DND-41 (cell line): ENCODE measurements at regions not wholly inside any gene's neighbourhood (a gene's known extent, or its start where the extent isn't known, plus 50 kb on each side); places are given as distances from the start of the nearest gene placed in this dataset.

Experiments used
- ATAC-seq: fragments of 200-7000 bp; cut with Tn5 transposase; 3 replicates; pipeline ENCODE4 v1.9.1; 2021; ENCODE audit warnings: low read depth; ENCODE audit not compliant: insufficient read depth
- DNase-seq: peaks from one replicate; pipeline ENCODE4 v3.0.0-alpha.2; 2020
- H2AFZ ChIP-seq: 2 replicates; pipeline ENCODE4 v1.6.0; 2012; ENCODE audit warnings: low read depth, low read length
- H3K27ac ChIP-seq: 2 replicates; pipeline ENCODE4 v1.5.1; 2012; ENCODE audit warnings: low read length, inconsistent platforms
- H3K27me3 ChIP-seq: fragments of 200-600 bp; sonication (generic); 2 replicates; pipeline ENCODE4 v1.6.0; 2012; ENCODE audit warnings: low read length, mild to moderate bottlenecking, inconsistent platforms; ENCODE audit not compliant: insufficient read depth, poor library complexity
- H3K36me3 ChIP-seq: 2 replicates; pipeline ENCODE4 v1.5.1; 2012; ENCODE audit warnings: low read length, inconsistent platforms; ENCODE audit not compliant: insufficient read depth
- H3K4me1 ChIP-seq: 2 replicates; pipeline ENCODE4 v1.5.1; 2012; ENCODE audit warnings: mild to moderate bottlenecking, low read length; ENCODE audit not compliant: insufficient read depth
- H3K4me2 ChIP-seq: 2 replicates; pipeline ENCODE4 v1.6.0; 2012; ENCODE audit warnings: mild to moderate bottlenecking, moderate library complexity, low read length, inconsistent platforms; ENCODE audit not compliant: insufficient read depth
- H3K4me3 ChIP-seq, 2 experiments: fragments of 200-600 bp in 1 of 2; shearing (Covaris generic) in 1 of 2; 2 replicates each; pipeline ENCODE4 v1.5.1; 2012 to 2016; ENCODE audit warnings: inconsistent platforms in 2 of 2, low read length in 2 of 2, mild to moderate bottlenecking in 2 of 2, low read depth in 1 of 2, moderate library complexity in 1 of 2
- H3K79me2 ChIP-seq: 2 replicates; pipeline ENCODE4 v1.6.0; 2012; ENCODE audit warnings: low read length, inconsistent platforms; ENCODE audit not compliant: insufficient read depth
- H3K9ac ChIP-seq: 2 replicates; pipeline ENCODE4 v1.6.0; 2012; ENCODE audit warnings: low read depth, mild to moderate bottlenecking, inconsistent platforms, low read length, moderate library complexity
- H3K9me3 ChIP-seq: 2 replicates; pipeline ENCODE4 v1.5.1; 2012; ENCODE audit warnings: low read length, moderate library complexity, mild to moderate bottlenecking, inconsistent platforms; ENCODE audit not compliant: insufficient read depth, severe bottlenecking
- H4K20me1 ChIP-seq: 2 replicates; pipeline ENCODE4 v1.6.0; 2012; ENCODE audit warnings: low read length; ENCODE audit not compliant: insufficient read depth
- EZH2 ChIP-seq: IDR thresholded peaks from 3 replicates; pipeline ENCODE4 v1.6.1; 2012; ENCODE audit warnings: borderline replicate concordance, low read depth, mild to moderate bottlenecking, moderate library complexity, low read length, inconsistent platforms; ENCODE audit not compliant: severe bottlenecking
- TF ChIP-seq, protein P1 (sequence below): IDR thresholded peaks from 2 replicates; pipeline ENCODE4 v1.5.1; 2012; ENCODE audit warnings: borderline replicate concordance, low read length, moderate library complexity, mild to moderate bottlenecking; ENCODE audit not compliant: poor library complexity, severe bottlenecking; ENCODE audit errors: extremely low read depth

DNA sequence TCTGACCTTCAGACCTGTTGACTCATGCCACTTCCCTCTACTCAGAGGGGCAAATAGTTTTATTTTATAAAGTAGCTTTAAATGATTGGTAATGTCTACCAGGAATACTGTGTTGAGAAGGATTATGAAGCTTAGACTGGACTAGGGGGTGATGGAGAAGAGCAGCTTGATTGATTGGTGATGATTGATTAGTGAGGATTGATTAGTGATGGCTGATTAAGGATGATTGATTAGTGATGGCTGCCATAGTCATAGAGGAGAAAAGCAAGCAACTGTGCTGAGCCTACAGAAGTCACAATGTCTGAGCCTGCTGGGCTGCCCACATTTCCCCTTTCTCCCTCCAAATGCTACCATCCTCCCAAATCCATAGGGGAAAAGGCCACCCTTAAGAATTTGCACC lies 206.8 kb upstream of the SALL1 start:
- no peak overlapping the region for H3K4me3 ChIP-seq
- no peaks in the 10 kb centered on the region for H3K36me3 ChIP-seq
- TF ChIP-seq, protein P1, sequence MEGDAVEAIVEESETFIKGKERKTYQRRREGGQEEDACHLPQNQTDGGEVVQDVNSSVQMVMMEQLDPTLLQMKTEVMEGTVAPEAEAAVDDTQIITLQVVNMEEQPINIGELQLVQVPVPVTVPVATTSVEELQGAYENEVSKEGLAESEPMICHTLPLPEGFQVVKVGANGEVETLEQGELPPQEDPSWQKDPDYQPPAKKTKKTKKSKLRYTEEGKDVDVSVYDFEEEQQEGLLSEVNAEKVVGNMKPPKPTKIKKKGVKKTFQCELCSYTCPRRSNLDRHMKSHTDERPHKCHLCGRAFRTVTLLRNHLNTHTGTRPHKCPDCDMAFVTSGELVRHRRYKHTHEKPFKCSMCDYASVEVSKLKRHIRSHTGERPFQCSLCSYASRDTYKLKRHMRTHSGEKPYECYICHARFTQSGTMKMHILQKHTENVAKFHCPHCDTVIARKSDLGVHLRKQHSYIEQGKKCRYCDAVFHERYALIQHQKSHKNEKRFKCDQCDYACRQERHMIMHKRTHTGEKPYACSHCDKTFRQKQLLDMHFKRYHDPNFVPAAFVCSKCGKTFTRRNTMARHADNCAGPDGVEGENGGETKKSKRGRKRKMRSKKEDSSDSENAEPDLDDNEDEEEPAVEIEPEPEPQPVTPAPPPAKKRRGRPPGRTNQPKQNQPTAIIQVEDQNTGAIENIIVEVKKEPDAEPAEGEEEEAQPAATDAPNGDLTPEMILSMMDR, result no peak
- TF ChIP-seq EZH2, result no peak
- no peaks in the 10 kb centered on the region for H3K79me2 ChIP-seq
- H2AFZ ChIP-seq, result no peak overlapping the region
- no peak overlapping the region for H3K9ac ChIP-seq
- H3K9me3 ChIP-seq, result no peaks in the 10 kb centered on the region
- no peak for DNase-seq
- H4K20me1 ChIP-seq, result no peaks in the 10 kb centered on the region
- ATAC-seq, result no peak
- no peak overlapping the region for H3K4me2 ChIP-seq
- no peaks in the 10 kb centered on the region for H3K4me1 ChIP-seq
- no peaks in the 10 kb centered on the region for H3K27me3 ChIP-seq
- no peak overlapping the region for H3K27ac ChIP-seq

DNA sequence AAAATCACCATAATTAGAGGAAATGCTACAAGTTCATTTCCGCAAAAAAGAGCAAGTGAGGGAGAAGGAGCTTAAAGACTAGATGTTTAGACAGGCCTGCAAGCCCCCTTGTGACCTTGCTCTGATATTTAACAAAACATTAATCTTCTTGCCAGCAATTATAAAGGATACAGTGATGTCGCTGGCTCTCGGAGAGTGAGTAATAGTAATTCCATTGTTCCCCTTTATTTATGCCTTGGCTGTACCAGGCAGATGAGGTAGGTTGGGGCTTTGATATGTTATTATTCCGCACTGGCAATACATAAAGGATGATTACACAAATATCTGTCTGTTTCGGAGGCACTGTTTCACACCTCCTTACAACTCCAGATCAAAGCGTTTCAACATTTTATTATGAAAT lies 204.8 kb upstream of the SALL1 start:
- TF ChIP-seq, protein P1, result no peak

DNA sequence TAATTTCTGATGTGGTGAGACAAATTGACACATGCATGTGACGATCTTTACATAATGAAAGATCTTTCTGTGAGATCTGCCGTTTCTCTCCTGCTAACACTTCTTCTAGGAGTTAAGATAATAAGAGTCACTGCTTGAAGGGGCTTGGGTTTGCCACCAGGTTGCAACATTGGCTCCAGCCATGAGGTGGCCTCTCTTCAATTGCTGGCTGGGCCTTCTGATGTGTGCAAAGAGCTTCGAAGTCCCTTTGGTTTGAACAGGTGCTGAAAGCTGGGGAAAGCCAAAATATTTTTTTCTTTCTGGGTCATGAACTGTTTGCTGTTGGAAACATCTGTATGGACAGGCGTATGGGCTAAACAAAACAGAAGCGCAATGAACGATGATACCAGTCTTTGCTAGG lies 204.1 kb upstream of the SALL1 start:
- Histone ChIP-seq H2AFZ (no peak overlapping the region), H3K27ac (no peak overlapping the region), H3K9me3 (no peaks in the 10 kb centered on the region), H4K20me1 (no peaks in the 10 kb centered on the region), H3K4me2 (no peak overlapping the region), H3K9ac (no peak overlapping the region), H3K27me3 (no peaks in the 10 kb centered on the region), H3K36me3 (no peaks in the 10 kb centered on the region), H3K4me3 (no peak overlapping the region), H3K4me1 (no peaks in the 10 kb centered on the region), H3K79me2 (no peaks in the 10 kb centered on the region)
- DNase-seq, result no peak
- TF ChIP-seq EZH2, result no peak
- TF ChIP-seq, protein P1, result no peak
- no peak for ATAC-seq

More for the DNA sequence above, 204.8 kb upstream of the SALL1 start:
- Histone ChIP-seq H3K4me1 (no peaks in the 10 kb centered on the region), H3K9ac (no peak overlapping the region), H3K4me3 (no peak overlapping the region), H3K79me2 (no peaks in the 10 kb centered on the region), H3K27me3 (no peaks in the 10 kb centered on the region), H3K36me3 (no peaks in the 10 kb centered on the region), H3K9me3 (no peaks in the 10 kb centered on the region), H4K20me1 (no peaks in the 10 kb centered on the region), H3K4me2 (no peak overlapping the region), H2AFZ (no peak overlapping the region), H3K27ac (no peak overlapping the region)
- ATAC-seq, result no peak
- DNase-seq, result no peak

DNA sequence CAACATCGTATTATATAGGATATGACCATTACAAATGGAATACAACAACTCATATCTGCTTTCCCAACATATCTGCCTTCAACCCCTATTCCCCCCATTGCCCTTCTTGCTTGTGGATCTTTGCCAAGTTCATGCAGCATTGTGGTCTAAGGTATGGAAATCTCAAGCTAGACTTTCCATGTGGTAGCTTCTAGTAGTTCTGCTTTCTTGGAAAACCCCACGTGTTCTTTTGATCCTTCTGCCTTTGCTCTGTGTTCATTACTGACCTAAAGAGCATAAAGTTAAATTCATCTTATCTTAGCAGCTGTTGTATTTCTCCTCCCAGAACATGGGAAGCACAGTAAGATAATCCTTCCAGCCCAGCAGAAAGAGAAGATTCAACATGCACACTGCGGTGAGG lies 202.0 kb upstream of the SALL1 start:
- no peak overlapping the region for H3K9ac ChIP-seq
- H3K79me2 ChIP-seq, result no peaks in the 10 kb centered on the region
- no peak overlapping the region for H3K27ac ChIP-seq
- no peaks in the 10 kb centered on the region for H3K27me3 ChIP-seq
- no peaks in the 10 kb centered on the region for H3K4me1 ChIP-seq
- no peak overlapping the region for H2AFZ ChIP-seq
- no peaks in the 10 kb centered on the region for H3K36me3 ChIP-seq
- no peak overlapping the region for H3K4me2 ChIP-seq
- no peak for TF ChIP-seq EZH2
- TF ChIP-seq, protein P1, result no peak
- no peak overlapping the region for H3K4me3 ChIP-seq
- no peak for DNase-seq
- no peaks in the 10 kb centered on the region for H4K20me1 ChIP-seq
- no peak for ATAC-seq
- H3K9me3 ChIP-seq, result no peaks in the 10 kb centered on the region
